Astrocyte (in vitro differentiated cells and primary cell): ENCODE measurements at regions not wholly inside any gene's neighbourhood (a gene's known extent, or its start where the extent isn't known, plus 50 kb on each side); places are given as distances from the start of the nearest gene placed in this dataset.

Source experiments
- DNase-seq: peaks from one replicate; pipeline ENCODE4 v3.0.0-alpha.2; 2010; ENCODE audit warnings: low read depth
- FAIRE-seq: peaks from 2 replicates; lab custom pipeline; 2011; peaks lifted over from hg19 to GRCh38; lab: Jason Lieb, UNC
- H2AFZ ChIP-seq: 2 replicates; pipeline ENCODE4 v1.6.0; 2012; ENCODE audit warnings: low read depth, low read length, inconsistent platforms
- H3K27ac ChIP-seq: 2 replicates; pipeline ENCODE4 v1.5.1; 2011; ENCODE audit warnings: low read depth, low read length, inconsistent platforms
- H3K27me3 ChIP-seq: 2 replicates; pipeline ENCODE4 v1.6.0; 2011; ENCODE audit warnings: low read length, inconsistent platforms; ENCODE audit not compliant: insufficient read depth
- H3K36me3 ChIP-seq: 2 replicates; pipeline ENCODE4 v1.5.1; 2011; ENCODE audit warnings: low read length, inconsistent platforms; ENCODE audit not compliant: insufficient read depth
- H3K4me1 ChIP-seq: 2 replicates; pipeline ENCODE4 v1.5.1; 2011; ENCODE audit warnings: low read length, inconsistent platforms; ENCODE audit not compliant: insufficient read depth
- H3K4me2 ChIP-seq: 2 replicates; pipeline ENCODE4 v1.6.0; 2012; ENCODE audit warnings: low read length, inconsistent platforms
- H3K4me3 ChIP-seq: 2 replicates; pipeline ENCODE4 v1.5.1; 2011; ENCODE audit warnings: low read depth, mild to moderate bottlenecking, low read length, inconsistent platforms; ENCODE audit not compliant: insufficient read depth
- H3K79me2 ChIP-seq: 2 replicates; pipeline ENCODE4 v1.6.0; 2012; ENCODE audit warnings: mild to moderate bottlenecking, low read length, inconsistent platforms; ENCODE audit not compliant: insufficient read depth
- H3K9ac ChIP-seq: 2 replicates; pipeline ENCODE4 v1.6.0; 2012; ENCODE audit warnings: mild to moderate bottlenecking, low read length, inconsistent platforms
- H3K9me3 ChIP-seq: 2 replicates; pipeline ENCODE4 v1.5.1; 2012; ENCODE audit warnings: low read depth, mild to moderate bottlenecking, low read length, inconsistent platforms; ENCODE audit not compliant: insufficient read depth
- H4K20me1 ChIP-seq: 2 replicates; pipeline ENCODE4 v1.6.0; 2012; ENCODE audit warnings: low read length, inconsistent platforms; ENCODE audit not compliant: insufficient read depth
- H3K27ac Mint-ChIP-seq: one replicate; pipeline ENCODE4 v1.8.0; 2021; ENCODE audit warnings: mild to moderate bottlenecking, mixed read lengths; ENCODE audit not compliant: unreplicated experiment
- H3K27me3 Mint-ChIP-seq: one replicate; pipeline ENCODE4 v1.8.0; 2021; ENCODE audit warnings: low read depth, mixed read lengths; ENCODE audit not compliant: unreplicated experiment
- H3K36me3 Mint-ChIP-seq: one replicate; pipeline ENCODE4 v1.8.0; 2021; ENCODE audit warnings: low read depth, mixed read lengths; ENCODE audit not compliant: unreplicated experiment
- H3K4me1 Mint-ChIP-seq: one replicate; pipeline ENCODE4 v1.8.0; 2021; ENCODE audit warnings: low read depth, mixed read lengths; ENCODE audit not compliant: unreplicated experiment
- H3K4me3 Mint-ChIP-seq: one replicate; pipeline ENCODE4 v1.8.0; 2021; ENCODE audit warnings: mild to moderate bottlenecking, moderate library complexity, mixed read lengths; ENCODE audit not compliant: unreplicated experiment
- H3K9me3 Mint-ChIP-seq: one replicate; pipeline ENCODE4 v1.8.0; 2021; ENCODE audit warnings: mild to moderate bottlenecking, mixed read lengths; ENCODE audit not compliant: unreplicated experiment
- EZH2 ChIP-seq: IDR thresholded peaks from 2 replicates; pipeline ENCODE4 v1.6.1; 2012; ENCODE audit warnings: mild to moderate bottlenecking, low read length, inconsistent platforms; ENCODE audit not compliant: insufficient read depth
- TF ChIP-seq, protein P1 (sequence below): IDR thresholded peaks from 2 replicates; pipeline ENCODE4 v1.5.1; 2011; ENCODE audit warnings: low read depth, mild to moderate bottlenecking, inconsistent platforms, low read length, moderate library complexity; ENCODE audit not compliant: insufficient read depth

DNA sequence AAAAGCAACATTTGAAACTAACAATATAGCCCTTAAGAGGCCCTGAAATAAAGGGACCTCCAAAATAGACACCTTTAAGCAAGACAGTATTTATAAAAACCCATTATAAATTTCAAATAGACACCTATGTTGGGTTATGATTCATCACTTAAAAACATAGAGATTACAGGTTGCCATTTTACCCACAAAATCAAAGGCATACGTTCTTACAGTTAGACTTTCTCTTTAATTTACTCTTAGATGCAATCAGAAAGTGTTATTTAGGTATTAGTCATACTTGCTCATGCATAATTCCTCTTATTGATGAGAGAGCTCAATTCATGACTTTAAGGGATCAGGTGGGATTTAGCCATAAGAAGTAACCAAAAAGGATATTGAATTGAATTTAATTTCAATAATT, 51.5 kb upstream of the TMEM200A start:
- Histone ChIP-seq H2AFZ (no peak overlapping the region), H3K36me3 (no peaks in the 10 kb centered on the region), H4K20me1 (no peaks in the 10 kb centered on the region), H3K4me2 (no peak overlapping the region), H3K27ac (no peak overlapping the region), H3K9ac (no peak overlapping the region), H3K79me2 (no peaks in the 10 kb centered on the region), H3K27me3 (no peaks in the 10 kb centered on the region), H3K4me3 (no peak overlapping the region), H3K9me3 (no peaks in the 10 kb centered on the region), H3K4me1 (no peaks in the 10 kb centered on the region)
- H3K27ac Mint-ChIP-seq: no peak overlapping the region
- H3K27me3 Mint-ChIP-seq: no peaks in the 10 kb centered on the region
- TF ChIP-seq, protein P1, sequence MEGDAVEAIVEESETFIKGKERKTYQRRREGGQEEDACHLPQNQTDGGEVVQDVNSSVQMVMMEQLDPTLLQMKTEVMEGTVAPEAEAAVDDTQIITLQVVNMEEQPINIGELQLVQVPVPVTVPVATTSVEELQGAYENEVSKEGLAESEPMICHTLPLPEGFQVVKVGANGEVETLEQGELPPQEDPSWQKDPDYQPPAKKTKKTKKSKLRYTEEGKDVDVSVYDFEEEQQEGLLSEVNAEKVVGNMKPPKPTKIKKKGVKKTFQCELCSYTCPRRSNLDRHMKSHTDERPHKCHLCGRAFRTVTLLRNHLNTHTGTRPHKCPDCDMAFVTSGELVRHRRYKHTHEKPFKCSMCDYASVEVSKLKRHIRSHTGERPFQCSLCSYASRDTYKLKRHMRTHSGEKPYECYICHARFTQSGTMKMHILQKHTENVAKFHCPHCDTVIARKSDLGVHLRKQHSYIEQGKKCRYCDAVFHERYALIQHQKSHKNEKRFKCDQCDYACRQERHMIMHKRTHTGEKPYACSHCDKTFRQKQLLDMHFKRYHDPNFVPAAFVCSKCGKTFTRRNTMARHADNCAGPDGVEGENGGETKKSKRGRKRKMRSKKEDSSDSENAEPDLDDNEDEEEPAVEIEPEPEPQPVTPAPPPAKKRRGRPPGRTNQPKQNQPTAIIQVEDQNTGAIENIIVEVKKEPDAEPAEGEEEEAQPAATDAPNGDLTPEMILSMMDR: no peak
- TF ChIP-seq EZH2: no peak
- FAIRE-seq (no peak), DNase-seq (no peak)
- no peaks in the 10 kb centered on the region for H3K9me3 Mint-ChIP-seq
- no peaks in the 10 kb centered on the region for H3K4me1 Mint-ChIP-seq
- no peak overlapping the region for H3K4me3 Mint-ChIP-seq
- H3K36me3 Mint-ChIP-seq: no peaks in the 10 kb centered on the region

DNA sequence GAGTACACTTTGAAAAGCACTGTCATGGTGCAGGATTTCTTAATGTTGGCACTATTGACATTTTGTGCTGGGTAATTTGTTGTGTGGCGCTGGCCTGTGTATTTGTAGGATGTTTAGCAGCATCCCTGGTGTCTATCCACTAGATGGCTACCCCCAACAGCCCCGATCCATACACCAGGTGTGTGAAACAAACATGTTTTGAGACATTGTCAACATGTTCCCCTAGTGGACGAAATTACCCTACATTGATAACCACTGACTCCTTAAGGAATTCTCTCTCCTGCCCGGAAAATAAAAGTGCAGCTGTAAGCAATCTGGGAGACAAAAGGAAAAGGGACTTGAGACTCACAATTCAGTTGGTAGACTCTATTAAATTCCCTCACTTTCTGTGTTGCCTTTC, 52.6 kb upstream of the TMEM200A start:
- Histone ChIP-seq H3K36me3 (no peaks in the 10 kb centered on the region), H3K9me3 (no peaks in the 10 kb centered on the region), H3K79me2 (no peaks in the 10 kb centered on the region), H3K27me3 (no peaks in the 10 kb centered on the region), H3K4me3 (no peak overlapping the region), H2AFZ (no peak overlapping the region), H3K27ac (no peak overlapping the region), H3K4me1 (peaks cover 2% of the 10 kb centered on the region), H3K4me2 (no peak overlapping the region), H4K20me1 (no peaks in the 10 kb centered on the region), H3K9ac (no peak overlapping the region)
- FAIRE-seq: no peak
- DNase-seq: no peak
- no peaks in the 10 kb centered on the region for H3K4me1 Mint-ChIP-seq
- H3K27ac Mint-ChIP-seq: no peak overlapping the region
- no peaks in the 10 kb centered on the region for H3K27me3 Mint-ChIP-seq
- H3K4me3 Mint-ChIP-seq: no peak overlapping the region
- no peaks in the 10 kb centered on the region for H3K9me3 Mint-ChIP-seq
- H3K36me3 Mint-ChIP-seq: no peaks in the 10 kb centered on the region
- no peak for TF ChIP-seq EZH2
- TF ChIP-seq, protein P1: no peak

DNA sequence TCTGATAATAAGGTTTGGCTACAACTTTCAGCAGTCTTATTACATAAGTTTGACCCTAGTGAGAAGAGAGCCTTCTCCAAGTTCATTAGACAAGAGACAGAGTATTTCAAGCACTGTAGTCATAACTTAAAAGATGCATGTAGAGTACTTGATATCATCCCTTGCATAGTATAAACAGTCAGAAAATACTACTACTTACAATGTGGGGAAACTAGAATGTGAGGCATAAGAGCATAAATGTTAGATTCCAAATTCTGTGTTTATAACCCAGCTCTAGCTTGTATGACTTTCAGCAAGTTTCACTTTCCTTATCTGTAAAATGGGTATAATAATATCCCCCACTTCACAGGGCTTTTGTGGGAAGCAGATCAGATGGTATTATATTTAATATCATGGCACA, 56.8 kb upstream of the TMEM200A start:
- no peaks in the 10 kb centered on the region for H3K9me3 Mint-ChIP-seq
- H3K36me3 ChIP-seq: no peaks in the 10 kb centered on the region
- TF ChIP-seq, protein P1: no peak
- TF ChIP-seq EZH2: no peak
- H3K27ac ChIP-seq: no peak overlapping the region
- H3K36me3 Mint-ChIP-seq: no peaks in the 10 kb centered on the region
- H4K20me1 ChIP-seq: no peaks in the 10 kb centered on the region
- no peak overlapping the region for H3K9ac ChIP-seq
- H3K79me2 ChIP-seq: no peaks in the 10 kb centered on the region
- no peaks in the 10 kb centered on the region for H3K9me3 ChIP-seq
- no peak for FAIRE-seq
- no peak overlapping the region for H3K27ac Mint-ChIP-seq
- no peaks in the 10 kb centered on the region for H3K27me3 ChIP-seq
- H3K4me1 Mint-ChIP-seq: peaks cover 10% of the 10 kb centered on the region
- H3K27me3 Mint-ChIP-seq: no peaks in the 10 kb centered on the region
- H3K4me2 ChIP-seq: no peak overlapping the region
- H3K4me1 ChIP-seq: peaks cover 9% of the 10 kb centered on the region
- no peak for DNase-seq
- H3K4me3 ChIP-seq: no peak overlapping the region
- no peak overlapping the region for H2AFZ ChIP-seq
- no peak overlapping the region for H3K4me3 Mint-ChIP-seq
